NT2/D1 (cell line): ENCODE measurements at regions not wholly inside any gene's neighbourhood (a gene's known extent, or its start where the extent isn't known, plus 50 kb on each side); places are given as distances from the start of the nearest gene placed in this dataset.
"Not testable (repeated sequence)": the region's sequence is repeated elsewhere in the genome, so short reads cannot be mapped to it uniquely, and the experiment has no call there.

Source experiments
- DNase-seq: peaks from one replicate; pipeline ENCODE4 v3.0.0-alpha.2; 2011; ENCODE audit warnings: low read depth, low spot score
- H3K27me3 ChIP-seq: 2 replicates; pipeline ENCODE4 v1.6.0; 2011; ENCODE audit warnings: mild to moderate bottlenecking; ENCODE audit not compliant: insufficient read length, insufficient read depth
- H3K36me3 ChIP-seq: 2 replicates; pipeline ENCODE4 v1.6.1; 2011; ENCODE audit warnings: mild to moderate bottlenecking, low read length, mixed read lengths; ENCODE audit not compliant: insufficient read depth, insufficient read length
- H3K4me1 ChIP-seq: 2 replicates; pipeline ENCODE4 v1.5.1; 2011; ENCODE audit not compliant: insufficient read depth, insufficient read length
- H3K4me3 ChIP-seq: 2 replicates; pipeline ENCODE4 v1.5.1; 2011; ENCODE audit warnings: low read depth; ENCODE audit not compliant: insufficient read length
- H3K9ac ChIP-seq: 2 replicates; pipeline ENCODE4 v1.6.0; 2011; ENCODE audit warnings: low read depth; ENCODE audit not compliant: insufficient read length
- H3K9me3 ChIP-seq: 2 replicates; pipeline ENCODE4 v1.5.1; 2011; ENCODE audit warnings: mild to moderate bottlenecking, low read length; ENCODE audit not compliant: insufficient read depth
- SUZ12 ChIP-seq: IDR thresholded peaks from 2 replicates; pipeline ENCODE4 v1.6.1; 2011; ENCODE audit not compliant: insufficient read length, insufficient read depth; ENCODE audit errors: extremely low read depth
- YY1 ChIP-seq: IDR thresholded peaks from 2 replicates; pipeline ENCODE4 v1.6.1; 2011; ENCODE audit not compliant: insufficient read length, insufficient read depth
- ZNF274 ChIP-seq: IDR thresholded peaks from 2 replicates; pipeline ENCODE4 v1.6.1; 2011; ENCODE audit warnings: mild to moderate bottlenecking, low read depth, low read length

- Histone ChIP-seq H3K9me3 (no peaks in the 10 kb centered on the region), H3K4me1 (no peaks in the 10 kb centered on the region), H3K36me3 (no peaks in the 10 kb centered on the region), H3K4me3 (no peak overlapping the region), H3K27me3 (no peaks in the 10 kb centered on the region), H3K9ac (no peak overlapping the region)
- DNase-seq, result no peak
- no peak for TF ChIP-seq SUZ12
- no peak for TF ChIP-seq ZNF274
- TF ChIP-seq YY1, result no peak
Measured at GRCh38 chr3:147267434-147267833, 138.9 kb downstream of the ZIC4 start.

GRCh38 chr3:147257944-147258343, 148.4 kb downstream of the ZIC4 start:
- Histone ChIP-seq H3K4me3 (no peak overlapping the region), H3K36me3 (no peaks in the 10 kb centered on the region), H3K9me3 (no peaks in the 10 kb centered on the region), H3K27me3 (no peaks in the 10 kb centered on the region), H3K9ac (no peak overlapping the region), H3K4me1 (no peaks in the 10 kb centered on the region)
- no peak for TF ChIP-seq SUZ12
- no peak for TF ChIP-seq ZNF274
- TF ChIP-seq YY1, result no peak
- DNase-seq, result no peak

- Histone ChIP-seq H3K27me3 (no peaks in the 10 kb centered on the region), H3K9me3 (no peaks in the 10 kb centered on the region), H3K36me3 (no peaks in the 10 kb centered on the region), H3K4me1 (no peaks in the 10 kb centered on the region), H3K9ac (no peak overlapping the region), H3K4me3 (no peak overlapping the region)
- no peak for DNase-seq
- no peak for TF ChIP-seq YY1
- no peak for TF ChIP-seq ZNF274
Measured at GRCh38 chr3:147256739-147257138, 149.6 kb downstream of the ZIC4 start.

- Histone ChIP-seq H3K9ac (no peak overlapping the region), H3K27me3 (no peaks in the 10 kb centered on the region), H3K36me3 (no peaks in the 10 kb centered on the region), H3K4me1 (no peaks in the 10 kb centered on the region), H3K9me3 (no peaks in the 10 kb centered on the region; the same call in 1 of the 2 replicates), H3K4me3 (no peak overlapping the region)
- DNase-seq, result no peak
- TF ChIP-seq YY1 (no peak), ZNF274 (no peak), SUZ12 (no peak)
Measured at GRCh38 chr3:147246906-147247305, 159.4 kb downstream of the ZIC4 start.

- H3K27me3 ChIP-seq, H3K36me3 ChIP-seq, H3K9ac ChIP-seq, H3K4me1 ChIP-seq, H3K4me3 ChIP-seq, H3K9me3 ChIP-seq, DNase-seq: not testable (repeated sequence)
Measured at GRCh38 chr3:147245638-147246037, 160.7 kb downstream of the ZIC4 start.

- H3K27me3 ChIP-seq, H3K4me1 ChIP-seq, H3K9ac ChIP-seq, H3K9me3 ChIP-seq, DNase-seq, H3K36me3 ChIP-seq, H3K4me3 ChIP-seq: not testable (repeated sequence)
Measured at GRCh38 chr3:147245022-147245421, 161.3 kb downstream of the ZIC4 start.

GRCh38 chr3:147244397-147244796, 161.9 kb downstream of the ZIC4 start:
- Histone ChIP-seq H3K36me3 (no peaks in the 10 kb centered on the region), H3K4me1 (no peaks in the 10 kb centered on the region), H3K9me3 (no peaks in the 10 kb centered on the region; the same call in 1 of the 2 replicates), H3K27me3 (no peaks in the 10 kb centered on the region), H3K9ac (no peak overlapping the region), H3K4me3 (no peak overlapping the region)
- no peak for DNase-seq
- TF ChIP-seq ZNF274, result no peak
- TF ChIP-seq SUZ12, result no peak
- TF ChIP-seq YY1, result no peak

- H3K36me3 ChIP-seq, result no peaks in the 10 kb centered on the region
- H3K4me3 ChIP-seq, result no peak overlapping the region
- H3K27me3 ChIP-seq, result no peaks in the 10 kb centered on the region
- H3K4me1 ChIP-seq, result no peaks in the 10 kb centered on the region
- H3K9me3 ChIP-seq, result no peaks in the 10 kb centered on the region; the same call in 1 of the 2 replicates
- no peak overlapping the region for H3K9ac ChIP-seq
- no peak for DNase-seq
- TF ChIP-seq SUZ12 (no peak), ZNF274 (no peak), YY1 (no peak)
Measured at GRCh38 chr3:147240581-147240980, 165.8 kb downstream of the ZIC4 start.
